GM12878 (cell line): ENCODE measurements at regions not wholly inside any gene's neighbourhood (a gene's known extent, or its start where the extent isn't known, plus 50 kb on each side); places are given as distances from the start of the nearest gene placed in this dataset.

Experiments used
- ATAC-seq: fragments of 200-7000 bp; cut with Tn5 transposase; 3 replicates; pipeline ENCODE4 v1.9.1; 2020; ENCODE audit warnings: mild to moderate bottlenecking, moderate library complexity
- BruUV-seq: library from RNA; stranded (reverse); fragments of 400-500 nt; replicated peaks from 2 replicates; lab custom pipeline; 2021; lab: Mats Ljungman, UMichigan
- CTCF ChIA-PET: fragments of 300-600 bp; sonication (Branson Sonifier 250); formaldehyde crosslinking; extraction: SDS; loops from one replicate; lab custom pipeline; 2021; ENCODE audit warnings: inconsistent platforms; lab: Yijun Ruan, JAX
- POLR2A ChIA-PET: fragments of 350-600 bp; formaldehyde crosslinking; extraction: SDS; loops from one replicate; lab custom pipeline; 2021; ENCODE audit warnings: inconsistent platforms; lab: Charles Lee
- RAD21 ChIA-PET: fragments of 300-600 bp; sonication (Branson Sonifier 250); formaldehyde crosslinking; loops from one replicate; lab custom pipeline; 2023; ENCODE audit warnings: antibody characterized with exemption; ENCODE audit not compliant: unreplicated experiment; lab: Charles Lee
- SMC1A ChIA-PET: fragments of 300-600 bp; sonication (Branson Sonifier 250); formaldehyde crosslinking; loops from one replicate; lab custom pipeline; 2023; ENCODE audit not compliant: unreplicated experiment, uncharacterized antibody; lab: Charles Lee
- DNase-seq: peaks from one replicate; pipeline ENCODE4 v3.0.0-alpha.2; 2011; ENCODE audit warnings: low read depth, low spot score
- FAIRE-seq: peaks from 3 replicates; lab custom pipeline; 2011; peaks lifted over from hg19 to GRCh38; lab: Jason Lieb, UNC
- H2AFZ ChIP-seq: 2 replicates; pipeline ENCODE4 v1.6.0; 2011; ENCODE audit warnings: low read depth, low read length, control low read depth; ENCODE audit not compliant: control insufficient read depth
- H3K27ac ChIP-seq: 2 replicates; pipeline ENCODE4 v1.5.1; 2011; ENCODE audit warnings: control low read depth; ENCODE audit not compliant: control insufficient read depth, insufficient read depth
- H3K27me3 ChIP-seq, 2 experiments: replicated peaks in 1 of 2; 2 replicates each; pipeline versions ENCODE4 v1.6.0 to v1.6.1; 2011; ENCODE audit warnings: low read length in 1 of 2; ENCODE audit not compliant: control insufficient read depth in 2 of 2, insufficient read depth in 2 of 2
- H3K36me3 ChIP-seq, 2 experiments: 2 replicates each; pipeline ENCODE4 v1.5.1; 2011; ENCODE audit warnings: low read length in 1 of 2; ENCODE audit not compliant: control insufficient read depth in 2 of 2, insufficient read depth in 2 of 2
- H3K4me1 ChIP-seq: 2 replicates; pipeline ENCODE4 v1.6.1; 2011; ENCODE audit warnings: mild to moderate bottlenecking, low read length, moderate library complexity, mixed read lengths; ENCODE audit not compliant: control insufficient read depth, insufficient read depth
- H3K4me2 ChIP-seq: 2 replicates; pipeline ENCODE4 v1.6.0; 2011; ENCODE audit warnings: control low read depth; ENCODE audit not compliant: control insufficient read depth, insufficient read depth
- H3K4me3 ChIP-seq: fragments of 200-600 bp; sonication (generic); 2 replicates; pipeline ENCODE4 v1.5.1; 2016
- H3K79me2 ChIP-seq: 2 replicates; pipeline ENCODE4 v1.6.0; 2011; ENCODE audit warnings: low read length; ENCODE audit not compliant: control insufficient read depth, insufficient read depth
- H3K9ac ChIP-seq: 2 replicates; pipeline ENCODE4 v1.8.0; 2011; ENCODE audit warnings: low read length, control low read depth, mixed read lengths; ENCODE audit not compliant: control insufficient read depth, insufficient read depth
- H3K9me3 ChIP-seq: replicated peaks from 3 replicates; pipeline ENCODE4 v1.5.1; 2011; ENCODE audit warnings: mild to moderate bottlenecking, low read length; ENCODE audit not compliant: control insufficient read depth, insufficient read depth
- H4K20me1 ChIP-seq: 2 replicates; pipeline ENCODE4 v1.6.0; 2011; ENCODE audit not compliant: control insufficient read depth, insufficient read depth
- BACH1 ChIP-seq: fragments of 450-650 bp; IDR thresholded peaks from 2 replicates; pipeline ENCODE4 v1.6.1; 2017; ENCODE audit warnings: mild to moderate bottlenecking, borderline replicate concordance
- EZH2 ChIP-seq: IDR thresholded peaks from 2 replicates; pipeline ENCODE4 v1.6.1; 2012; ENCODE audit warnings: low read depth, mild to moderate bottlenecking, control low read depth, inconsistent platforms, low read length, borderline replicate concordance; ENCODE audit not compliant: control insufficient read depth
- JUNB ChIP-seq: IDR thresholded peaks from 2 replicates; pipeline ENCODE4 v1.6.1; 2016; ENCODE audit warnings: antibody characterized with exemption, mild to moderate bottlenecking
- MYB ChIP-seq: fragments of 150-350 bp; IDR thresholded peaks from 2 replicates; pipeline ENCODE4 v1.6.1; 2014; ENCODE audit warnings: mild to moderate bottlenecking, low read depth, low read length, borderline replicate concordance
- RFX5 ChIP-seq: IDR thresholded peaks from 2 replicates; pipeline ENCODE4 v1.6.1; 2011; ENCODE audit warnings: low read depth, low read length, improper control_type of control experiment
- SIX5 ChIP-seq: IDR thresholded peaks from 2 replicates; pipeline ENCODE4 v1.6.1; 2011; ENCODE audit warnings: mild to moderate bottlenecking, low read depth, low read length, moderate library complexity; ENCODE audit not compliant: severe bottlenecking
- SREBF2 ChIP-seq: IDR thresholded peaks from 2 replicates; pipeline ENCODE4 v1.6.1; 2012; ENCODE audit warnings: mild to moderate bottlenecking, low read length
- TARDBP ChIP-seq: IDR thresholded peaks from 2 replicates; pipeline ENCODE4 v1.6.1; 2016; ENCODE audit warnings: borderline replicate concordance
- ZNF622 ChIP-seq: fragments of 450-650 bp; IDR thresholded peaks from 2 replicates; pipeline ENCODE4 v1.6.1; 2017; ENCODE audit warnings: mild to moderate bottlenecking, inconsistent platforms
- ZSCAN29 ChIP-seq: fragments of 450-650 bp; IDR thresholded peaks from 2 replicates; pipeline ENCODE4 v1.6.1; 2017; ENCODE audit warnings: mild to moderate bottlenecking, moderate library complexity
- WGBS: methylation state at CpG from one replicate; pipeline ENCODE4 v1.1.6; 2016; ENCODE audit warnings: low lambda C conversion rate; ENCODE audit not compliant: insufficient replicate concordance, insufficient coverage; ENCODE audit errors: missing lambda C conversion rate; 5-methylcytosine and 5-hydroxymethylcytosine counted together
- in situ Hi-C: fragments of 300-500 bp; cut with MboI; formaldehyde crosslinking; loops from 9 replicates; pipeline ENCODE4 v1.14.3; 2018; ENCODE audit warnings: mixed read lengths
- intact Hi-C: fragments of 100-400 bp; cut with micrococcal nuclease; formaldehyde crosslinking; loops from one replicate; pipeline ENCODE4 v1.14.2; 2022; ENCODE audit not compliant: unreplicated experiment
- TF ChIP-seq, protein P1 (sequence below): IDR thresholded peaks from 2 replicates; pipeline ENCODE4 v1.6.1; 2012; ENCODE audit warnings: mild to moderate bottlenecking, low read depth, low read length

DNA sequence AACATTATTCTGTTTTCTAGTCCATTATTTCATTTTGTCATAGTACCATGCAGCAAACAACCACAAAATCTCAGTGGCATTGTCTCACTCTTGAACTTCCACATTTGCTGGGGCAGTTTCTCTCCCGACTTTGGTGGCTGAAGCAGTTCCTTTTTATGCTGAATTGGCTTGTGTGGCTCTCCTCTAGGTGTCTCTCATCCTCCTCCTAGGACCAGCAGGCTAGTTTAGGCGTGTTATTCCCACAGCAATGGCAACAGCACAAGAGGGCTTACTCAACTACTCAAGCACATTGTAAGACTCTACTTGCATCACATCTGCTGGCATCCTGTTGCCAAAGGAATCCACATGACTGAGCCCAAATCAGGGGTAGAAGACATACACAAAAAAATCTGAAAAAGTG lies 201.8 kb upstream of the KCNH8 start (continued):
- TF ChIP-seq MYB (no peak), ZSCAN29 (no peak), ZNF622 (no peak), SIX5 (no peak)

DNA sequence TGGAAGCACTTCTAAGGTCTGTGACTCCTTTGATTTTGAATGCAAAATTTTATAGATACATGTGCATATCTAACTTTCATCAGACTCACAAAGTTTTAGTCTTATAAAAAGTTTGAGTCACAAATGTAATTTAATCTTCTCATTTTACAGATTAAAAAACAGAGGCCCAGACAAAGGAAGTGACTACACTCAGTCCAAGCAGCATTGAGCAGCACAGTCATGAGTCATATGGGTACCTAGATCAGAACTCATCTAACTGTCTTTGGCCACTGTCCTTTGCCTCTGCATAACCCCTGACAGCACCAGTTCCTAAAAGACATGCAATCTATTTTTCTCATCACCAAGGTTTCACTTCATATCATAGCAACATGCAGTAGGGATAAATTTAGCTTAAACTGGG lies 210.7 kb upstream of the KCNH8 start:
- in situ Hi-C loops (no loop called here), intact Hi-C loops (no loop called here)
- ATAC-seq: peak; percentile 69
- RAD21 ChIA-PET: no interaction called here
- Histone ChIP-seq H3K36me3 (no peaks in the 10 kb centered on the region), H3K4me1 (no peaks in the 10 kb centered on the region), H3K79me2 (no peaks in the 10 kb centered on the region), H3K27ac (no peak overlapping the region), H4K20me1 (no peaks in the 10 kb centered on the region), H3K9me3 (no peaks in the 10 kb centered on the region), H2AFZ (no peak overlapping the region), H3K4me2 (no peak overlapping the region), H3K9ac (no peak overlapping the region), H3K4me3 (no peak overlapping the region), H3K27me3 (no peaks in the 10 kb centered on the region)
- no peak for TF ChIP-seq TARDBP
- 0 out of 2 replicates have a peak, but pooled peaks have one; percentile 24 for TF ChIP-seq JUNB
- no peak for FAIRE-seq
- no peak for DNase-seq
- CTCF ChIA-PET: no interaction called here
- SMC1A ChIA-PET: interaction anchor here (0.6 to 1.6 kb wide), 2 partner anchors 11 to 1738 kb away, joined by 3 read pairs; no protein-coding TSS in a partner anchor
- POLR2A ChIA-PET: no interaction called here
- BruUV-seq: no TSS peak

DNA sequence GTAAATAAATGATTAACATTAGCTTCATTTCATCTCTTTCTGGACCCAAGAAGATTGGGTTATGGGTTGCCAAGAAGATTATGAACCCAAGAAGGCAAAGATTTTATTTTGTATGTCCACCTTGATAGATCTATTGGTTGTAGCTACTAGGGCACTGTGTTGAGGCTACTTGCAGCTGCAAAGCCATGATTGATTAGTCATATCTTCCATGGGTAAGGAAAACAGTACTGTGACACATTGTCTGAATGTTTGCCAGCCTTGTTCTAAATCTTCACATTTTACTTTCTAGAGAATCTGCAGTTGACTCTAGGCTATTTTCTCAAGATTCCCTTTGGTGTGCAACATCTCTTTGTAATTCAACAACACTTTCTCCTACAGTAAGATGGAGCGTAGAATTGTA lies 229.2 kb upstream of the KCNH8 start:
- ChIA-PET POLR2A (no interaction called here), CTCF (no interaction called here), RAD21 (no interaction called here), SMC1A (interaction anchor here (1.1 kb wide), 1 partner anchor 70 kb away, joined by 4 read pairs; no protein-coding TSS in a partner anchor)
- Histone ChIP-seq H3K9ac (no peak overlapping the region), H4K20me1 (no peaks in the 10 kb centered on the region), H3K27ac (no peak overlapping the region), H3K36me3 (no peaks in the 10 kb centered on the region), H3K4me1 (no peaks in the 10 kb centered on the region), H2AFZ (no peak overlapping the region), H3K27me3 (no peaks in the 10 kb centered on the region), H3K79me2 (no peaks in the 10 kb centered on the region), H3K4me2 (no peak overlapping the region), H3K4me3 (no peak overlapping the region), H3K9me3 (no peaks in the 10 kb centered on the region)
- no peak for FAIRE-seq
- BruUV-seq: no TSS peak
- intact Hi-C loops: no loop called here
- DNase-seq: no peak
- ATAC-seq: no peak
- in situ Hi-C loops: no loop called here
- 0% methylated on average over 1 of the region's 1 CpG for WGBS
- no peak for TF ChIP-seq EZH2
- TF ChIP-seq BACH1: no peak
- TF ChIP-seq SREBF2: no peak
- TF ChIP-seq, protein P1, sequence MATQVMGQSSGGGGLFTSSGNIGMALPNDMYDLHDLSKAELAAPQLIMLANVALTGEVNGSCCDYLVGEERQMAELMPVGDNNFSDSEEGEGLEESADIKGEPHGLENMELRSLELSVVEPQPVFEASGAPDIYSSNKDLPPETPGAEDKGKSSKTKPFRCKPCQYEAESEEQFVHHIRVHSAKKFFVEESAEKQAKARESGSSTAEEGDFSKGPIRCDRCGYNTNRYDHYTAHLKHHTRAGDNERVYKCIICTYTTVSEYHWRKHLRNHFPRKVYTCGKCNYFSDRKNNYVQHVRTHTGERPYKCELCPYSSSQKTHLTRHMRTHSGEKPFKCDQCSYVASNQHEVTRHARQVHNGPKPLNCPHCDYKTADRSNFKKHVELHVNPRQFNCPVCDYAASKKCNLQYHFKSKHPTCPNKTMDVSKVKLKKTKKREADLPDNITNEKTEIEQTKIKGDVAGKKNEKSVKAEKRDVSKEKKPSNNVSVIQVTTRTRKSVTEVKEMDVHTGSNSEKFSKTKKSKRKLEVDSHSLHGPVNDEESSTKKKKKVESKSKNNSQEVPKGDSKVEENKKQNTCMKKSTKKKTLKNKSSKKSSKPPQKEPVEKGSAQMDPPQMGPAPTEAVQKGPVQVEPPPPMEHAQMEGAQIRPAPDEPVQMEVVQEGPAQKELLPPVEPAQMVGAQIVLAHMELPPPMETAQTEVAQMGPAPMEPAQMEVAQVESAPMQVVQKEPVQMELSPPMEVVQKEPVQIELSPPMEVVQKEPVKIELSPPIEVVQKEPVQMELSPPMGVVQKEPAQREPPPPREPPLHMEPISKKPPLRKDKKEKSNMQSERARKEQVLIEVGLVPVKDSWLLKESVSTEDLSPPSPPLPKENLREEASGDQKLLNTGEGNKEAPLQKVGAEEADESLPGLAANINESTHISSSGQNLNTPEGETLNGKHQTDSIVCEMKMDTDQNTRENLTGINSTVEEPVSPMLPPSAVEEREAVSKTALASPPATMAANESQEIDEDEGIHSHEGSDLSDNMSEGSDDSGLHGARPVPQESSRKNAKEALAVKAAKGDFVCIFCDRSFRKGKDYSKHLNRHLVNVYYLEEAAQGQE: no peak
- no peak for TF ChIP-seq RFX5
